GM21526 (cell line): ENCODE measurements at regions not wholly inside any gene's neighbourhood (a gene's known extent, or its start where the extent isn't known, plus 50 kb on each side); places are given as distances from the start of the nearest gene placed in this dataset.
"Not testable (repeated sequence)": the region's sequence is repeated elsewhere in the genome, so short reads cannot be mapped to it uniquely, and the experiment has no call there.

Source experiments
- ATAC-seq: cut with Tn5 transposase; IDR thresholded peaks from one replicate; pipeline ENCODE4 v1.9.1; 2021; ENCODE audit warnings: moderate library complexity; ENCODE audit not compliant: unreplicated experiment, low FRiP score

DNA sequence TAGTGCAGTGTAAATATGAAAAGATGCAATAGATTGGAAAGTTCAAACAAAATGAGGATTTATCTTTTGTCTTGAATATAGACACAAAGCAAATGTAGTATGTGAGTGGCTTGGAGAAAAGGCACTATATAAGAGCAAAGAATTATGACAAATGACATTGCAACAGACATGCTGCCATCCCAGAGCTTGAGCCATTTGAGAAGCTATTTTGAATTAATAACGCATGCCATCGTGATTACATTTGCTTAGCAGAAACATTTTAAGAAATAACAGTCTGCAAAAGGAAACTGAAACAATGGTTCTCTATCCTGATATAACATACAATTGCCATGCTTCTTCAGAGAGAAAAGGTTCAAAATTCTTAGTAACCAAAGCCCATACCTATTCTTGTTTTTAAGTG, 677.1 kb downstream of the ZEB2 start:
- ATAC-seq: no peak

DNA sequence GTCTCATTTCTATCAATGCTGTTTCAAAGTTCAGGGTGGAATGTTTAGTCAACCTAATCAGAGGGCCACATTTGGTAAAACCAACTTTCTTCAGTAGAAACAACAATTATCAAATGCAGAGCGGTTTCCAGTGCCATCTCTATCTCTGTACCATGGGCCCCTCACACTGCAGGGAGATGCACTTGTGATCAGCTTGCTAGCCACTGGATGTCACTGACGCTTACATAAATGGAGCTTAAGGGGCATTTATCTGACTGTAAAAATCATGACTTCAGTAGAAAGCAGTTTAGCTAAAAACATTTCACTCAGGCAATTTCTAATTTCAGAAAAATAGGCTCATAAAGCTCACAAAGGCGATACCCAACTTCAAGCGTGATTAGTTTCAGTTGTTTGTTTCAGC, 678.0 kb downstream of the ZEB2 start:
- ATAC-seq: no peak

DNA sequence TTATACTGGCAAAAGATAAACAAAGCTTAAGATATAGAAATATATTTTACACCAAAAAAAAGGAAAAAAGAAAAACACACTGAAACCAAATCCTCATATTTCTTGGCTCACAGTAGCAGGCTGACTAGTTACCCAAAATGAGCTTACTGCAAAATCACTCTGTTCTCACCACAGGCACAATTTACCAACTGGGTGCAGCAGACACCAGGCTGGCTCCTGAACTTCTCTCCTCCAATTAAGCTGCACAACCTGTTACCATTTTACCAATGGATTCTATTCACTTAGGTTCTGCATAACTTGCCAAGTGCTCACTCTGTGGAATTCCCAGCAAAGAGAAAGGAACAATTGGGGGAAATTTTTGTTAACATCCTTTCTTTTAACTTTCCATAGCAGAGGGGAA, 679.3 kb downstream of the ZEB2 start:
- ATAC-seq: no peak

DNA sequence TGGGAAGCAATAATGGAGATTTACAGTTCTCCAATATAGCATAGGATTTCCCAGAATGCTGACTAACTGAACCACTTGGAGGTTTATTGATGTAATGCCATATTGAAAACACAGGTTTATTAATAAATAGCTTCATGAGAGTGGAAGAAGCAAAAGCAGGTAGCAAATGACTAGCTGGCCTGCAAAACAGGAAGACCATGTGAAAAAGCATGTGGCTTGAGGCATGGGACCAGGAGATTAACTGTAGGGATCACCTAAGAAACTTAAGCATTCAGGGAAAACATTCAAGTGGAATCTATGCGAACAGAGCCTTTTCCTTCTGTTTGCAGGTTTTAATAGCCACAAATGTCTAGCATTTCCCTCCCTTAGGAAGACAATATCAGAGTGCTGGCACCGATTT, 679.7 kb downstream of the ZEB2 start:
- ATAC-seq: no peak

DNA sequence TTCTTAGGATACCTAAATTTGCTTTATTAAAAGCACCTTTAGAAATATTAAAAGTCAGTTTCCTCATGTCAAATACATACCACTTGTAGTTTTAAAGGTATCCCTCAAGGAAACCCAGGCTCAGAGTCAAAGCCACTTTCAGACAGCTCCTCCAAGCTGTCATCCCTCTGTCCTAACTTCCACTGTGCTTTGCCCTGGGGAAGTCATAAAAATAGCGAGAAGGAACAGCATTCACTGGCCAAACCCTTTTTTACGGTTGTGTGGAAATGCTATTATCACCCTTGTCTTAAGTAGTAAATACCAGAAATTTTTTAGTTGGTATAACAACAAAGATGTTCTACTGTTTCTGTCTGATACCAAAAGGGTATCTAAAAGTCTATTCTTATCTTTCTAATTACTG, 680.5 kb downstream of the ZEB2 start:
- ATAC-seq: no peak

DNA sequence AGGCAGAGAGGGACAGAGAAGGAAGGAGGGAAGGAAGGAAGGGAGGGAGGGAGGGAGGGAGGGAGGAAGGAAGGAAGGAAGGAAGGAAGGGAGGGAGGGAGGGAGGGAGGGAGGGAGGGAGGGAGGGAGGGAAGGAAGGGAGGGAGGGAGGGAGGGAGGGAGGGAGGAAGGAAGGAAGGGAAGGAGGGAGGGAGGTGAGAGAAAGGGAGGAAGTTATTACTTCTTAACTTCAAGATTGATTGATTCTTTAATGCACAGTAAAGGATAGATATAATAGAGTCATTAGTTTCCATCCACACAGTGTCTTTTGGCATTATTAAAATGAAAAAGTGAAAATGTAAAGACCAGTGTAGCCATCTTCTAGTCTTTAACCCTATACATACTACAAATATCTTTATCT, 682.9 kb downstream of the ZEB2 start:
- not testable (repeated sequence) for ATAC-seq

DNA sequence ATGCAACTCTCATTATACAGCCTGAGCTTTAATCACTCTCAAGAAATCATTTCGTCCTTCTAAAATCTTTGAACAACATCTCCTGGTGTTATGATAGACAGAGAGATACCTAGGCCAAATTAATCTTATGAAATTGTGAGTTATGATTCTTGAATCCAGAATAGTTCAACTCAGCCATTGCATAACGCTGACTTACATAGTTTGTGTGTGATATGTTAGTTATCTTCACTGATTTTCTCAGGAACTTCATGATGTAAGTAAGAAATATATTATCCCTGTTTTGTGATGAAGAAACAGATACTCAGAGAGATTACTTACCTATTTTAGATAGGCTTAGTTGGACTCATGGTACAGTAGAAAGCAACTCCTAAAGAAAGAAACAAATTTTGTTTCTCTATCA, 684.4 kb downstream of the ZEB2 start:
- ATAC-seq: no peak

DNA sequence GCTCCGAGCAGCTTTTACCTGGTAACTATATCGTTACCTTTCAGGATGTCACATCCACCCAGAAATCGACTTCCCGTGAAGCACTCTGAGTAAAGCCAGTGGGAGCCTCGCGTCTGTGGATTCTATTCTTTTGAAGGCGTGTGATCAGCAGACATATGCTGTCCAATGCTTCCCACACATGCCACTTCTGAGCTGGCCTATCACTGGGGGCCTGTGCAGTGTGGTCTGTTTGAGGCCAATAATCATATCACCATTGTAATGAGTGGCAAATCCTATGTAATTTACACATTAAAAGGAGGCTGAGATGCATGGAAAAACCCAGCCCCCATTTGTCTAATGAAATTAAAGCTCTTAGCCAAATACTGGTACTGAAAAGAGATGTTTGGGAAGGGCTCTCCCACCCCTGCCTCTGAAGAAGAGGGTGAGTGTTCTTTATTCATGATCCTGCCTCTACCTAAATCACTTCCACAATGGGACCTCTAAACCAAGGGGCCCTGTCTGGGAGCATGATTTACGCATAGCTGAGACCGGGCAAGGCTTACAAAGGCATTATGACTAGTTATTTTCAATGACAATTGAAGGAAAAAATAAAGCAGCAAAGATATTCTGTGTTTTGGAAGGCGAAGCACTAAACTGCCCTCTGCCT, 686.8 kb downstream of the ZEB2 start:
- ATAC-seq: no peak

DNA sequence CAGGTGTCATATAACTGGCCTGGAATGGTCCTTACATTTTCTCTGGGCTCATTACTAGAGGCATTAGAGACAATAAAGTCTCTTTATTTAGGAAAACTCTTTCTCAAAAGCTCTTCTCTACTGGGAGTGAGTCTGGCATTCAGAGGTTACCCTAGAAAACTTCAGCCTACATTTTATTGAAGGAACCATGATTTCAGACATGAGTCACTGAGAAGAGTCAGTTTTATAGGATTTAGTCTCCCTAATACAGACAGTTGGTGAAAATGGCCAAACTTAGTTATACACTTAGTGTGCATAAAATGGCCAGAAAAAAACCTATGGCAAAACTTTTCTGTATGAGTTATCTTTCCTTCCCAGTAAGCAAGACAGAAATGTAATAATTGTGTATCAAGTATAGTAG, 689.4 kb downstream of the ZEB2 start:
- ATAC-seq: no peak

DNA sequence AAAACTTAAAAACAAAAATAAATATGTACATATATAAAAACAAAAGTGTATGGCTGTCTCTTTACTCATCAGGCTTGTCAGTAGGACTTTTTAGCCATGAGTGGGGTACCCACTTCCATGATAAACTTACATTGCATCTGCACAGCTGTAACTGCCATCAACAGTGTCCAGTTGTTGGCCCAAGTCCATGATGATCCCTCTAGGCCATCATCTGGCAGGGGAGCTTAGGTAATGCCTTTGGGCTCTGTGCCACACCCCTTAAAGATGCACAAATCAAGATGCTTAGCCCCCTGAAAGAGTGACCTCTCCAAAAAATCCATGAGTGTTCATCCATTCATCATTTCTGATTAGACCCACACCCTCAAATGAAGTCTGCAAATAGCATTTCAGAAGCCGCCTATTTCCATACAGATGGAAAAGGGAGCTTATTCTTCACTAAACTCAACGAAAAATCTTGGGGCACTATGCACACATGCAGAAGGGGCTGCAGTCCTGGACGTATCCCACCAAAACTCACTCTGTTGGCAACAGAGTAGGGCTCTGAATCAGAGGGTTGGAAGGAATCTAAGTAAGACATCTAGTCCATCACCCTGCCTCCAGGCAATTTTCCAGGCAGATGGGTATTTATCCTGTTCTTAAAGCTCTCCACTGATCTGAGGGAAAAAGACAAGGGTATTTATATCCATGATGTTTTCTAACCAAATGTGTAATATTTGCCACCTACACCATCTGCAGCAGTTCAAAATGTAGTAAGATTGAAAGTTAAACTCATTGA, 691.0 kb downstream of the ZEB2 start:
- no peak for ATAC-seq

DNA sequence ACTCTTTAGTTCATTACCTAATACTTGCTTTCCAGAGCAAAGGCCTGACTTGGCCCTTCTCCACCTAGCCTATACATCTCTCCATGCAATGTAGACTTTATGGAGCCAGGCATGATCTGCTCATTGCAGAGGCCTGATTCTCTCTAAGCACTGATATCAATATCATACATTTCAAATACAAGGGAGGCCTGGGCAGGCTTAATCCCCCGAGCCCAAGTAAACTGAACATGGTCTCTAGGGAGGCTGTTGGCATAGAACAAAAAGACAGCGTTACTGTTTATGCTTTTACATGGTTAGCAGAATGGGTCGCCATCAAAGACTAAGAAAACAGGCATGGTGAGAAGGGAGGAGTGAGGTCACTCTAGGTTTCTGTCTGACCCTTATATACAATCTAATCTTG, 695.1 kb downstream of the ZEB2 start:
- no peak for ATAC-seq

DNA sequence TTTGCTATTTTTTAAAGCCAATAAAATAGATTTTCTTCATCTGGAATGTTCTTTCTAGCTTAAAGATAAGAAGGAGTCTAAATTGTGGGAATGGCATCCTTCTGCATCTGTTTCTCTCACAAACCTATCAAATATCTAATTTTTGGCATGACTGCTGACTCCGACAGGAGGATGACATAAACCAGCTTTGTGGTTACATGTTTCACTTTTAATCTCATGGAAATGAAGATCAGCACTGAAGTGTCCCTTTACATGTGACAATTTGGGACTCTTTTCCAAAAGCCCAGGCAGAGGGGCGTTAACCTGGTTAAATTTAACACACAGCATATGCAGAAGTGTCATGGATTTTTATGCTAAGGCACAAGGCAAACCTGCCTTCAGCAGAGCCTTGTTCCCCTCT, 694.7 kb downstream of the ARHGAP15 start:
- ATAC-seq: no peak

DNA sequence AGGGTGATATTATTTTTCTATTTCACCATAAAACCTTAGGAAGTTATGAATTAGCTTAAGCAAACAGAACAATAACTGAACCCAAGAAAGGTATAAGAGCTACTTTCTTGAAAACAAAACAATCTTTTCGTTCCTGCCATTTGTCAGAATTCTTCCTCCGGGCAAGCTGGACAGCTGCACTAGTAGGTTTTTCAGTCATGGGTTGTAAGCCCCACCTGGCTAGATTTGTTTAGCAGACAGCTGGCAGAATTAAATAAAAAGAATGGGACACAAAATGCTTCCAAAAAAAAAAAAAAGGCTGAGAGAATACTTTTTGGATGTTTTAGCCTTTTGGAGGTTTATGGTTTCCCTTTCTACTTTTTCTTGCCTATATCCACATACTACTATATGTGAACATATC, 694.1 kb downstream of the ARHGAP15 start:
- no peak for ATAC-seq

DNA sequence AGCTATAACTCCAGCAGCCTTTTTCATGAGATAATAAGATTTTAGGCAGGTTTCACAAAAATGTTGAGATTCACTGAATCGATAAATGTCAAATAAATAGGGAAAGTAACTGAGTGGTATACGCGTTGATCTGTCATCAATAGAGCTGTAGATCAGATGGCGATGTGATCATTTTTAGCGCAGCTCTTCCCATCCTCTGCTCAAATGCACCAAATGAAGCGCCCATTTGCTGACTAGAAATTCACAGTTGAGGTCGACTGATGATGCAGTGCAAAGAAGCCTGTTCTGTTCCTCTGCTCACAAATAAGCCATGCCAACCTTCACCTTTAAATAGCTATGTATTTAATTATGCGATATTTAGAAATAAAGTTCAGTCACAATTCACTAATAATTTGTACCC, 693.5 kb downstream of the ARHGAP15 start:
- ATAC-seq: no peak

DNA sequence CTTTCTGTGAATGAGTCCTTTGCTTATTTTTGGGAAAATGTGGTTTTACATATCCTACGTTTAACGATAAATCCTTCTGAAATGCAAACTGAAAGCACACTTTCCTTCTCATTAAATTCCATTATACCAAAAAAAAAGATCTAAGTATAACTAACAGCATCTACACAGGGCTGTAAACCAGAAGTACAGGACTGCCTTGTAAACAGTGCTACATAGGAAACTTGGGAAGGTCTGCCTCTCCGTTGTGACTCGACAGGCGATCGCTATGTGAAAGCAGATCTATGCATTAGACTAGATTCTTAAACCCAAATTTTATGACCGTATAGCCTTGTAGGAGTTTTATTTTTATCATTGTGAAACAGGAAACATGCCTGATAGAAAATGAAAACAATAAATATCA, 690.5 kb downstream of the ARHGAP15 start:
- ATAC-seq: no peak

DNA sequence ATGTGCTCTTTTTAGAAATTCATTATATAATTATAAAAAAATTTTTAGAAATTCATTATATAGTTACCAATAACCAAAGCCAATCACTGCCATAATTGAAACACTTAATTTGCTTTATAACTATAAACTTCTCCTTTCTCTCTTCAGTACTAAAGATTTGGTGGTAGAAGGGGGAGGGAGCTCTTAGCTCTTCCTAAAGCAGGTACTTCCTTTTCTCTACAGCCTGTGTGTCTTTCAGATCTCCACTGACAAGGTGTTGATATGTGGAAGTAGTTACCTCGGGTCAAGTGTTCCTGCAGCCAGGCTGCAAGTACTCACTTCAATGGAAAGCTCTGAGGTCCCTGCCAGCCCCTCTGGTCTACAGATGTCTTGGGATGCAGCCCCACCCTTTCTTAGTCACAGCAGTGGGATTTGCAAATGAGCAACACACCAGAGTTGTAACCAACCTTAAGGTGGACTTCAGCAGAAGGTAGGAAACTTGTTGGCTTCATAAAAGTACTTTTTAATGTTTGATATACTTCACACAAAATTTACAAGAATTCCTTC, 690.0 kb downstream of the ARHGAP15 start:
- ATAC-seq: no peak
